Omental fat pad (tissue), 3 donors: ENCODE measurements at regions not wholly inside any gene's neighbourhood (a gene's known extent, or its start where the extent isn't known, plus 50 kb on each side); places are given as distances from the start of the nearest gene placed in this dataset.
"Not testable (repeated sequence)": the region's sequence is repeated elsewhere in the genome, so short reads cannot be mapped to it uniquely, and the experiment has no call there.

Experiments
- ATAC-seq: fragments of 150-250 bp; one replicate; pipeline ENCODE4 v1.9.1; 2016; ENCODE audit warnings: mild to moderate bottlenecking, moderate library complexity; ENCODE audit not compliant: low FRiP score
- DNase-seq: peaks from one replicate; pipeline ENCODE4 v3.0.0-alpha.2; 2019; ENCODE audit warnings: low spot score
- CTCF ChIP-seq, 3 donors: fragments of 450-650 bp; IDR thresholded peaks; one replicate each; pipeline ENCODE4 v1.5.1; 2016 to 2017; ENCODE audit warnings: antibody characterized with exemption in 3 of 3, mild to moderate bottlenecking in 3 of 3, moderate library complexity in 2 of 3

GRCh38 chr10:121137533-121137932, 286.4 kb downstream of the WDR11 start:
- no peak for TF ChIP-seq CTCF (IDR thresholded peaks at IDR 0.05)
- DNase-seq (no peak), ATAC-seq (no peak)

GRCh38 chr10:121138112-121138860, 287.1 kb downstream of the WDR11 start:
- DNase-seq = no peak
- TF ChIP-seq CTCF (IDR thresholded peaks at IDR 0.05) = no peak
- no peak for ATAC-seq

- DNase-seq (no peak), ATAC-seq (no peak)
- no peak for TF ChIP-seq CTCF (IDR thresholded peaks at IDR 0.05)
Measured at GRCh38 chr10:121138918-121139317, 287.8 kb downstream of the WDR11 start.

GRCh38 chr10:121145802-121146395, 294.7 kb downstream of the WDR11 start:
- not testable (repeated sequence) for DNase-seq, ATAC-seq

- ATAC-seq (no peak), DNase-seq (no peak)
- no peak for TF ChIP-seq CTCF (IDR thresholded peaks at IDR 0.05)
Measured at GRCh38 chr10:121148921-121149320, 297.8 kb downstream of the WDR11 start.

- no peak for TF ChIP-seq CTCF (IDR thresholded peaks at IDR 0.05)
- no peak for DNase-seq
- ATAC-seq = no peak
Measured at GRCh38 chr10:121152033-121152432, 300.9 kb downstream of the WDR11 start.

- ATAC-seq = no peak
- DNase-seq = no peak
- TF ChIP-seq CTCF (IDR thresholded peaks at IDR 0.05) = no peak
Measured at GRCh38 chr10:121152935-121153334, 301.8 kb downstream of the WDR11 start.
